NB4 (cell line): ENCODE measurements at regions not wholly inside any gene's neighbourhood (a gene's known extent, or its start where the extent isn't known, plus 50 kb on each side); places are given as distances from the start of the nearest gene placed in this dataset.

Experiments
- DNase-seq: peaks from one replicate; pipeline ENCODE4 v3.0.0; 2010; ENCODE audit warnings: low read depth
- H3K4me3 ChIP-seq: one replicate; pipeline ENCODE4 v1.5.1; 2011; ENCODE audit warnings: mild to moderate bottlenecking, low read depth, low read length, moderate library complexity
- CTCF ChIP-seq: IDR thresholded peaks from one replicate; pipeline ENCODE4 v1.5.1; 2012; ENCODE audit warnings: low read depth, low read length
- MAX ChIP-seq: IDR thresholded peaks from 2 replicates; pipeline ENCODE4 v1.6.1; 2011; ENCODE audit warnings: low read depth, low read length
- MYC ChIP-seq: IDR thresholded peaks from 2 replicates; pipeline ENCODE4 v1.6.1; 2011; ENCODE audit warnings: low read depth, low read length
- POLR2A ChIP-seq: IDR thresholded peaks from 2 replicates; pipeline ENCODE4 v1.6.1; 2011; ENCODE audit warnings: mild to moderate bottlenecking; ENCODE audit not compliant: insufficient read length; ENCODE audit errors: extremely low read depth

- DNase-seq = no peak
- TF ChIP-seq MYC (no peak), MAX (no peak), CTCF (no peak), POLR2A (no peak)
- H3K4me3 ChIP-seq = no peak overlapping the region
Observed at GRCh38 chr6:21764989-21765388, 171.4 kb downstream of the SOX4 start.

GRCh38 chr6:21767891-21768648 lies 174.5 kb downstream of the SOX4 start:
- no peak overlapping the region for H3K4me3 ChIP-seq
- TF ChIP-seq CTCF = no peak
- no peak for TF ChIP-seq MAX
- no peak for TF ChIP-seq POLR2A
- no peak for TF ChIP-seq MYC
- DNase-seq = no peak

GRCh38 chr6:21769405-21769861 lies 175.9 kb downstream of the SOX4 start:
- TF ChIP-seq CTCF = no peak
- no peak for TF ChIP-seq POLR2A
- TF ChIP-seq MYC = no peak
- no peak for TF ChIP-seq MAX
- DNase-seq = no peak

GRCh38 chr6:21769968-21770367 lies 176.4 kb downstream of the SOX4 start:
- no peak for DNase-seq
- H3K4me3 ChIP-seq = no peak overlapping the region
- TF ChIP-seq MAX (no peak), POLR2A (no peak), CTCF (no peak), MYC (no peak)

More at GRCh38 chr6:21769405-21769861, 175.9 kb downstream of the SOX4 start:
- no peak overlapping the region for H3K4me3 ChIP-seq

GRCh38 chr6:21771626-21772320 lies 178.2 kb downstream of the SOX4 start:
- TF ChIP-seq POLR2A (no peak), MAX (no peak), CTCF (no peak), MYC (no peak)
- no peak for DNase-seq
- H3K4me3 ChIP-seq = no peak overlapping the region
